Astrocyte of the hippocampus (primary cell): ENCODE measurements at regions not wholly inside any gene's neighbourhood (a gene's known extent, or its start where the extent isn't known, plus 50 kb on each side); places are given as distances from the start of the nearest gene placed in this dataset.
"Not testable (repeated sequence)": the region's sequence is repeated elsewhere in the genome, so short reads cannot be mapped to it uniquely, and the experiment has no call there.

ENCODE experiments used
- DNase-seq: peaks from one replicate; pipeline ENCODE4 v3.0.0; 2011; ENCODE audit warnings: low read depth, low spot score

GRCh38 chrX:126489116-126489695 lies 63.4 kb downstream of the DCAF12L1 start:
- DNase-seq: peak; percentile 25

GRCh38 chrX:126485409-126485808 lies 67.2 kb downstream of the DCAF12L1 start:
- peak; percentile 10 for DNase-seq

- DNase-seq: no peak
Observed at GRCh38 chrX:126481916-126482315, 70.7 kb downstream of the DCAF12L1 start.

- not testable (repeated sequence) for DNase-seq
Observed at GRCh38 chrX:126459896-126460826, 92.5 kb downstream of the DCAF12L1 start.

GRCh38 chrX:126456136-126456535 lies 96.5 kb downstream of the DCAF12L1 start:
- DNase-seq: no peak

GRCh38 chrX:126448681-126449080 lies 103.9 kb downstream of the DCAF12L1 start:
- DNase-seq: no peak
